Thyroid gland (tissue), 4 donors: ENCODE measurements at regions not wholly inside any gene's neighbourhood (a gene's known extent, or its start where the extent isn't known, plus 50 kb on each side); places are given as distances from the start of the nearest gene placed in this dataset.

ENCODE experiments used
- CTCF ChIP-seq, 6 experiments: fragments of 200-600 bp in 3 of 6; fragments of 450-650 bp in 3 of 6; sonication (generic) in 3 of 6; IDR thresholded peaks; one replicate each; pipeline ENCODE4 v1.5.1; 2016 to 2019; ENCODE audit warnings: antibody characterized with exemption in 6 of 6, mild to moderate bottlenecking in 2 of 6, inconsistent platforms in 1 of 6, moderate library complexity in 1 of 6
- POLR2A ChIP-seq, 2 donors: fragments of 450-650 bp; IDR thresholded peaks; one replicate each; pipeline ENCODE4 v1.6.1; 2017; ENCODE audit warnings: antibody characterized with exemption in 2 of 2, mild to moderate bottlenecking in 2 of 2, moderate library complexity in 1 of 2

DNA sequence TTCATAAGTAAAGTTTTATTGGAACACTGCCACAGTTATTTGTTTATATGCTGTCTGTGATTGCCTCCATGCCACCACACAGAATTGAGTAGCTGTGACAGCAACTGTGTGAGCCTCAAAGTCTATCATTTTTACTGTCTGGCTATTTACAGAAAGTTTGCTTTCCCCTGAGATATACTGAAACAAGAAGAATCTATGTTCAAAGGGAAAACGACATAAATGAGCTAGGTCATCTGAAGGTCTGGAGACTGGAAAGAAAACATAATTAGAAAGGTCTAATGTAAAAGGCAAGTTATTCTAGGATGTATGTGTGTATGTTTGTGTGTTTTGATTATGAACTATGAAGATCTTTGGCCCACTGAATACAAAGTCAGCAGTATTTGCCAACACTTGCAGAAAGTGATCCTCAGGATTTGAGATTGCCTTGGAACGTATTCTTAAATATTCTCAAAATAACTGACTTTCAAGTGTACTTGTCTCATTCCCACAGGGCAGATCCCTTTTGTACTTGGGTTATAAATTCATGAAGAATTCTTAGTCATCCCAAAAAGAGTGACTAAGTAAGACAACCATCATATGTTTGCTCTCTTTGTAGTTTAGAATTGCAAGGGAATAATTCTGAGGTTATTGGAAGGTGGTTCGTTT is 677.7 kb downstream of the DOK5 start:
- TF ChIP-seq CTCF (IDR thresholded peaks at IDR 0.05) (no peak), POLR2A (IDR thresholded peaks at IDR 0.05) (no peak)
